HG03442 (cell line): ENCODE measurements at regions not wholly inside any gene's neighbourhood (a gene's known extent, or its start where the extent isn't known, plus 50 kb on each side); places are given as distances from the start of the nearest gene placed in this dataset.

Experiments
- ATAC-seq: cut with Tn5 transposase; IDR thresholded peaks from one replicate; pipeline ENCODE4 v1.9.1; 2021; ENCODE audit warnings: mild to moderate bottlenecking, moderate library complexity; ENCODE audit not compliant: unreplicated experiment

GRCh38 chr21:32135401-32136363, 143.2 kb downstream of the MIS18A start:
- ATAC-seq: peak; percentile 71

GRCh38 chr21:32134441-32135130, 144.3 kb downstream of the MIS18A start:
- no peak for ATAC-seq

GRCh38 chr21:32132881-32133280, 146.0 kb downstream of the MIS18A start:
- ATAC-seq: no peak

- no peak for ATAC-seq
These were observed 146.4 kb downstream of the MIS18A start for GRCh38 chr21:32132409-32132808.

GRCh38 chr21:32131960-32132359, 146.9 kb downstream of the MIS18A start:
- ATAC-seq: no peak

GRCh38 chr21:32131164-32131563, 147.7 kb downstream of the MIS18A start:
- ATAC-seq: no peak

- no peak for ATAC-seq
These were observed 148.6 kb downstream of the MIS18A start for GRCh38 chr21:32130031-32130891.

GRCh38 chr21:32127081-32127480, 151.8 kb downstream of the MIS18A start:
- no peak for ATAC-seq

GRCh38 chr21:32122082-32122481, 156.8 kb downstream of the MIS18A start:
- no peak for ATAC-seq

GRCh38 chr21:32120230-32120629, 158.6 kb downstream of the MIS18A start:
- no peak for ATAC-seq

GRCh38 chr21:32119811-32120210, 159.0 kb downstream of the MIS18A start:
- no peak for ATAC-seq

GRCh38 chr21:32119389-32119788, 159.5 kb downstream of the MIS18A start:
- ATAC-seq: no peak

GRCh38 chr21:32114419-32115035, 164.3 kb downstream of the MIS18A start:
- ATAC-seq: no peak

GRCh38 chr21:32113486-32113885, 165.4 kb downstream of the MIS18A start:
- ATAC-seq: no peak

GRCh38 chr21:32112195-32112594, 166.7 kb downstream of the MIS18A start:
- ATAC-seq: no peak

GRCh38 chr21:32108566-32108965, 170.3 kb downstream of the MIS18A start:
- no peak for ATAC-seq

- ATAC-seq: no peak
These were observed 175.5 kb downstream of the MIS18A start for GRCh38 chr21:32103361-32103760.

- no peak for ATAC-seq
These were observed 176.4 kb downstream of the MIS18A start for GRCh38 chr21:32102426-32102825.

GRCh38 chr21:32101277-32101676, 177.6 kb downstream of the MIS18A start:
- ATAC-seq: no peak

- no peak for ATAC-seq
These were observed 178.4 kb downstream of the MIS18A start for GRCh38 chr21:32100423-32100822.
